ENCODE measurements at regions not wholly inside any gene's neighbourhood (a gene's known extent, or its start where the extent isn't known, plus 50 kb on each side); places are given as distances from the start of the nearest gene placed in this dataset.

- TF ChIP-seq ZNF462 (CRISPR knock-in tag; IDR thresholded peaks at IDR 0.05) (no peak), NANOG (IDR thresholded peaks at IDR 0.05; ENCODE audit: borderline replicate concordance) (no peak), ETS1 (IDR thresholded peaks at IDR 0.05) (no peak)
Measured at GRCh38 chr5:142204219-142204618, 95.6 kb downstream of the NDFIP1 start (continued).

Data from GM23338 (cell line).